ENCODE measurements at regions not wholly inside any gene's neighbourhood (a gene's known extent, or its start where the extent isn't known, plus 50 kb on each side); places are given as distances from the start of the nearest gene placed in this dataset.

GRCh38 chr12:58296863-58297262, 355.5 kb downstream of the ATP23 start:
- H3K23ac ChIP-seq (ENCODE audit: low read depth, low read length) = no peak overlapping the region
- intact Hi-C loops (cut with micrococcal nuclease) (no loop called here), in situ Hi-C loops (cut with MboI; ENCODE audit: low sequenced_read_pairs) (no loop called here), dilution Hi-C loops (cut with HindIII; ENCODE audit: low sequenced_read_pairs, unreplicated experiment) (no loop called here)
- no peak overlapping the region for H4K5ac ChIP-seq (ENCODE audit: low read depth, low read length)
- no peak overlapping the region for H2AK9ac ChIP-seq (replicated peaks; ENCODE audit: low read depth, low read length, poor library complexity)
- no peak overlapping the region for H3K56ac ChIP-seq (ENCODE audit: extremely low read depth, insufficient read depth, low read length)
- no peak overlapping the region for H3K9ac ChIP-seq (ENCODE audit: low read depth, low read length)
- no peaks in the 10 kb centered on the region for H4K20me1 ChIP-seq (ENCODE audit: insufficient read depth, low read length)
- BruUV-seq (replicated peaks) = no TSS peak
- H3K9me1 ChIP-seq (ENCODE audit: insufficient read depth, low read length) = no peaks in the 10 kb centered on the region
- POLR2A ChIA-PET (ENCODE audit: unreplicated experiment) = no interaction called here
- no peak overlapping the region for H3K27ac ChIP-seq (ENCODE audit: insufficient read depth, low read length)
- no peak for TF ChIP-seq USF2 (IDR thresholded peaks at IDR 0.05; ENCODE audit: low read depth, low read length)
- no peak for TF ChIP-seq NFE2L2 (IDR thresholded peaks at IDR 0.05; ENCODE audit: low read depth, low read length)
- TF ChIP-seq RFX5 (IDR thresholded peaks at IDR 0.05; ENCODE audit: low read depth, low read length) = no peak
- TF ChIP-seq ELK1 (IDR thresholded peaks at IDR 0.05; ENCODE audit: borderline replicate concordance, low read depth, low read length) = no peak
- TF ChIP-seq, protein P1, sequence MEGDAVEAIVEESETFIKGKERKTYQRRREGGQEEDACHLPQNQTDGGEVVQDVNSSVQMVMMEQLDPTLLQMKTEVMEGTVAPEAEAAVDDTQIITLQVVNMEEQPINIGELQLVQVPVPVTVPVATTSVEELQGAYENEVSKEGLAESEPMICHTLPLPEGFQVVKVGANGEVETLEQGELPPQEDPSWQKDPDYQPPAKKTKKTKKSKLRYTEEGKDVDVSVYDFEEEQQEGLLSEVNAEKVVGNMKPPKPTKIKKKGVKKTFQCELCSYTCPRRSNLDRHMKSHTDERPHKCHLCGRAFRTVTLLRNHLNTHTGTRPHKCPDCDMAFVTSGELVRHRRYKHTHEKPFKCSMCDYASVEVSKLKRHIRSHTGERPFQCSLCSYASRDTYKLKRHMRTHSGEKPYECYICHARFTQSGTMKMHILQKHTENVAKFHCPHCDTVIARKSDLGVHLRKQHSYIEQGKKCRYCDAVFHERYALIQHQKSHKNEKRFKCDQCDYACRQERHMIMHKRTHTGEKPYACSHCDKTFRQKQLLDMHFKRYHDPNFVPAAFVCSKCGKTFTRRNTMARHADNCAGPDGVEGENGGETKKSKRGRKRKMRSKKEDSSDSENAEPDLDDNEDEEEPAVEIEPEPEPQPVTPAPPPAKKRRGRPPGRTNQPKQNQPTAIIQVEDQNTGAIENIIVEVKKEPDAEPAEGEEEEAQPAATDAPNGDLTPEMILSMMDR (conservative IDR thresholded peaks at IDR 0.05; ENCODE audit: low read depth, low read length) = no peak
- no peak for TF ChIP-seq BHLHE40 (IDR thresholded peaks at IDR 0.05; ENCODE audit: low read depth, low read length)
- H3K9me3 ChIP-seq (ENCODE audit: control insufficient read depth, insufficient read depth, low read length) = no peaks in the 10 kb centered on the region
- no peak overlapping the region for H3K14ac ChIP-seq (replicated peaks; ENCODE audit: low read depth, low read length)
- DNase-seq (no peak), ATAC-seq (ENCODE audit: low read depth) (no peak)
- H3K4me3 ChIP-seq (ENCODE audit: insufficient read depth, low read depth, low read length) = no peak overlapping the region
- no peak overlapping the region for H3K4me2 ChIP-seq (ENCODE audit: low read depth, low read length)
- H3K18ac ChIP-seq (ENCODE audit: low read depth, low read length) = no peak overlapping the region
- H4K8ac ChIP-seq (ENCODE audit: low read depth in 2 of 2, low read length in 2 of 2) = no peak overlapping the region
- WGBS, 2 experiments (ENCODE audit: extremely low coverage in 2 of 2, insufficient read length in 1 of 2) = no CpG with 5 or more reads among the region's 4 CpGs
- no peak overlapping the region for H2BK120ac ChIP-seq (ENCODE audit: low read depth, low read length)
- H3K27me3 ChIP-seq (ENCODE audit: control insufficient read depth, insufficient read depth, low read length) = no peaks in the 10 kb centered on the region
- H3K36me3 ChIP-seq (ENCODE audit: control insufficient read depth, insufficient read depth, low read length) = no peaks in the 10 kb centered on the region
- no peak overlapping the region for H2BK5ac ChIP-seq (ENCODE audit: low read depth, low read length, poor library complexity, severe bottlenecking)
- no peak overlapping the region for H4K91ac ChIP-seq (ENCODE audit: insufficient read depth, low read depth, low read length)
- no peak overlapping the region for H2AFZ ChIP-seq (replicated peaks; ENCODE audit: low read length, poor library complexity)
- no peaks in the 10 kb centered on the region for H3K79me1 ChIP-seq (ENCODE audit: low read depth in 1 of 2, low read length in 2 of 2)
- no peak overlapping the region for H3K4ac ChIP-seq (ENCODE audit: low read depth, low read length)
- no peak overlapping the region for H2BK20ac ChIP-seq (ENCODE audit: low read depth, low read length)
- CTCF ChIA-PET = no interaction called here
- no peak overlapping the region for H2BK15ac ChIP-seq (ENCODE audit: low read depth, low read length)
- no peak overlapping the region for H2AK5ac ChIP-seq (ENCODE audit: low read depth, low read length)
- peaks cover 2% of the 10 kb centered on the region; the same call in 1 of the 2 replicates for H3K4me1 ChIP-seq (ENCODE audit: control insufficient read depth, insufficient read depth, low read length)
